Renal cortical epithelial cell (primary cell): ENCODE measurements at regions not wholly inside any gene's neighbourhood (a gene's known extent, or its start where the extent isn't known, plus 50 kb on each side); places are given as distances from the start of the nearest gene placed in this dataset.

Source experiments
- DNase-seq: peaks from one replicate; pipeline ENCODE4 v3.0.0-alpha.2; 2011; ENCODE audit warnings: low read depth

- no peak for DNase-seq
These were observed 156.5 kb upstream of the MYL2 start for GRCh38 chr12:111076611-111077451.

- no peak for DNase-seq
These were observed 155.8 kb upstream of the MYL2 start for GRCh38 chr12:111076199-111076598.

- no peak for DNase-seq
These were observed 154.6 kb upstream of the MYL2 start for GRCh38 chr12:111074965-111075364.

- DNase-seq = no peak
These were observed 154.2 kb upstream of the MYL2 start for GRCh38 chr12:111074559-111074958.

GRCh38 chr12:111073370-111073769, 153.0 kb upstream of the MYL2 start:
- DNase-seq = no peak

- no peak for DNase-seq
These were observed 151.9 kb upstream of the MYL2 start for GRCh38 chr12:111072299-111072698.

- DNase-seq = no peak
These were observed 149.5 kb upstream of the MYL2 start for GRCh38 chr12:111069886-111070285.

GRCh38 chr12:111068290-111068689, 147.9 kb upstream of the MYL2 start:
- DNase-seq = no peak

- DNase-seq = no peak
These were observed 147.1 kb upstream of the MYL2 start for GRCh38 chr12:111067498-111067897.

- no peak for DNase-seq
These were observed 146.5 kb upstream of the MYL2 start for GRCh38 chr12:111066744-111067437.

- no peak for DNase-seq
These were observed 144.6 kb upstream of the MYL2 start for GRCh38 chr12:111064982-111065381.

GRCh38 chr12:111064154-111064553, 143.8 kb upstream of the MYL2 start:
- DNase-seq = no peak

- no peak for DNase-seq
These were observed 143.1 kb upstream of the MYL2 start for GRCh38 chr12:111063295-111064026.

- DNase-seq = no peak
These were observed 137.5 kb upstream of the MYL2 start for GRCh38 chr12:111057701-111058425.

GRCh38 chr12:111056618-111057521, 136.5 kb upstream of the MYL2 start:
- no peak for DNase-seq

GRCh38 chr12:111055181-111055880, 135.0 kb upstream of the MYL2 start:
- DNase-seq = no peak

- no peak for DNase-seq
These were observed 128.6 kb upstream of the MYL2 start for GRCh38 chr12:111048991-111049390.

- no peak for DNase-seq
These were observed 126.5 kb upstream of the MYL2 start for GRCh38 chr12:111046896-111047295.

- DNase-seq = no peak
These were observed 125.6 kb upstream of the MYL2 start for GRCh38 chr12:111045941-111046340.

- DNase-seq = no peak
These were observed 120.7 kb upstream of the MYL2 start for GRCh38 chr12:111041091-111041490.
